Germinal center (tissue), 1 donor: ENCODE measurements at regions not wholly inside any gene's neighbourhood (a gene's known extent, or its start where the extent isn't known, plus 50 kb on each side); places are given as distances from the start of the nearest gene placed in this dataset.

Source experiments
- DNase-seq: peaks from one replicate; pipeline ENCODE4 v3.0.0; 2012; ENCODE audit warnings: mixed read lengths, low spot score

GRCh38 chr6:15993716-15994228 is 135.1 kb upstream of the MYLIP start:
- no peak for DNase-seq

DNA sequence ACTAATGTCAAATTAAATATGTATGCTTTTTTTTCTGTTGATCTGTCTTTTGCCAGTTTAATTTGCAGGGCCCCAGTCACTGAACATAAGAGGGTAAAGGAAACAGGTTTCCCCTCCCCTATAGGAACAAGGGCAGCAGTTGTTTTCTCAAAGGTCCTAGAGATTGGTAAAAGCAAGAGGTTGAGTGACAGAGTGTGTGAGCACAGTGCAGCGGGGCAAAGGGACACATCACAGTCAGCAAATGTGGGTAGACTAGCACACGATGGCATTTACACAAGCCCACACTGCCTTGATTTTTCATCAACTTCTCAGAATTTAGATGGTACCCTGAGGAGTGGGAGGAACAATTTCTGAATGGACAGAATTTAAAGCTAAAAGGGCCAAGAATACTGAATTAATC is 138.7 kb upstream of the MYLIP start:
- no peak for DNase-seq

DNA sequence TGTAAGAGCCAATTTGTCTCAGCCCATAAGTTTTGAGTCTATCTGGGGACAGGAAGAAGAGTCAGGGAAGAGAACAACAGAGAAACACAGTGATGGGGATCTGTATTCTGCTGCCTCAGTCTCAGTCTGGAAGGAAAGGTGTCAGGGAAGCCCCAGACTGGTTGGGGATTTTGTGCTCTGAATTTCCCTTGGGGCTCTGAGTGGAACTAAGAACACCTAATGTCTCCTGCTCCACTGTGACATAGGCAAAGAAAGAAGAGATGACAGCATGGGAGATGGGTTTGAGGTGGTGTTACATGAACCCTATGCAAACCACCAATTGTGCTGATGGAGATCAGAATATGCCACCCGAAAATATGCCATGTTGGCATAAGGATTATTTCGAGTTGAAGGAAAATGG is 139.5 kb upstream of the MYLIP start:
- DNase-seq: no peak

DNA sequence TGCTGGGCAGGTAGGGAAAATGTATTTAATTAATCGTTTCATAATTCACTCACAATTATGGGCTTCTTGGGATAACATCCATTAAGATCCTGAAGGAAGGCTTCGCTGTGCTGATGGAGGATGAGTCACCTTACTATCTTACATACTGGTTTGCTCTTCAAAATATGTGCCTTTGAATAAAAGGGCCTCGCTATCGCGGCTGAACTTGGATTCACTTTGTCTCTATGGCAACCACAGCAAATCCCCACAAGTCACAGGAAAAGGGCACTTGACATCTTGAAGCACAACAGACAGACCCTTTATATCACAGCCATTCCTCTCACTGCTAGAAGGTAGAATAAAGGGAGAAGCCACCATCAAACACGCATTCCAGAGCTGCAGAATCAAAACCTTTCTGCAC is 141.3 kb upstream of the MYLIP start:
- no peak for DNase-seq

GRCh38 chr6:15986027-15986629 is 142.8 kb upstream of the MYLIP start:
- no peak for DNase-seq

GRCh38 chr6:15985379-15985959 is 143.4 kb upstream of the MYLIP start:
- DNase-seq: no peak

- no peak for DNase-seq
Measured at GRCh38 chr6:15981956-15982355, 146.9 kb upstream of the MYLIP start.

DNA sequence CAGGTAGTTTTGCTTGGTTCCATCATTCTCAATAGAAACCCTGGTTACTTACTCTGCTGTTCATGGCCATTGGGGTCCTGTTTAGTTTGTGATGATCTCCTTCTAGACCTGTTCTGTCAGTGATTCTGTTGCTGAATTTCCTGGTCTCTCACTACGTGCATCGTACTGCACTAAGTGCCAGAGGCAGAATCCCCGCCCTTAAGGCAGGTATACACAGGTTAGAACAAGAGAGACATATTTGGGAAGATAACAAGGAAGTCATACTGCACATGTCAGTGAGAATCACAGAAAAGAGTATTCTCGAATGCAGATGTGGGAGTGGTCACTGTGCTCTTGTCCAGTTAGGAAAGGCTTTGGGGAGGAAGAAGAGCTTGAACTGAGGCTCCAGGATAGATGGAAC is 148.1 kb upstream of the MYLIP start:
- no peak for DNase-seq

DNA sequence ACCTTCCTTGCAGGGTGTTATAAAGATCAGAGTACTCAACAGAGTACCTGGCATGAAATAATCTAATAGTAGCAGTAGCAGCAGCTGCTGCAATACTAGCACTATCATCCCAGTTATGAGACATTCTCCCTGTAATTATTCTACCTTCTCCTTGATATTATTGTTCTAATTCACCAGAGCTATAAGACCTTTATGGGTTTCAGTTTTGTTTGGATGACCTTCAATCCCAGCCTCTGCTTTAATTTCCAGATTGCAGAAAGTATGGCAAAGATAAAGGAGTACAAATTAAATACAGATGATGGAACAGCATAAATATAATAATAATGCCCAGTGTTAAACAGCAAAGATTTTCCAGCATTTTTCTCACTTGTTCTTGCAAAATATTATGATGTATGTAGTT is 150.5 kb upstream of the MYLIP start:
- no peak for DNase-seq

DNA sequence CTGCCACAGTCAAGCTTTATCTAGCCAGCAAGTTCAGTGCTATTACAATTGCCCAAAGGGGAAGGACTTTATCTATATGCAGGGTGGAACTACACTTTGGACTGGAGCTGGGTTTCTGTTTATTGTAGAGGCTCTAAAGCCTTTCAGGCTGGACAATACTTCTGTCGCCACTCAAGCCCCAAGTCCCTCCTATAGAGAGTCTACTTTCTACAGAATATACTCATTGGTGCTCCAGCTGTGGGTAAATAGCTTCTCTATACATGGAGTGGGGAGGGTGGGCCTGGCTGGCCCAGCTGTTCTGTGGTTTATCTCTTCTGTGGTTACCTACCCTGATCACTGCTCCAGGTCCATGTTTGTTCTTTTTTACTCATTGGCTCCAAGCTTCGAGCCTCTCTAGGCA is 151.8 kb upstream of the MYLIP start:
- DNase-seq: no peak

DNA sequence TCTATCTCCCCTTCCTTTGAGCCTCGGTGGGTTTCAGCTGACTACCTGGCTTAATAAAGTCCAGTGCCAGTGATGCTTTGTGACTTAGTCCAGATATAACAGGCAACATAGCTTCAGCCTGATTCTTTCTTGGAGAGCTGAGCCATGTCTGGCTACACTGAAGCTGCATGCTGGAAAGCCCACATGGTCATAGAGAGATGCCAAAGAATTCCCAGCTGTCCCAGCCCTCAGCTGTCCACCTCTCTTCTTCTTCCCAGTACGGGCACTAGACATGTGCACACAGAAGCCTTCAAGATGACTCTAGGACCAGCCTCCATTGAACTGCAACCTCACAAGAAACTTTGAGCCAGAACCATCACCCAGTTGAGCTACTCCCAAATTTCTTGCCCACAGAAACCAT is 154.1 kb upstream of the MYLIP start:
- DNase-seq: no peak

GRCh38 chr6:15970517-15970916 is 158.4 kb upstream of the MYLIP start:
- DNase-seq: no peak

- DNase-seq: no peak
Measured at GRCh38 chr6:15969236-15969778, 159.6 kb upstream of the MYLIP start.

GRCh38 chr6:15968519-15968918 is 160.4 kb upstream of the MYLIP start:
- no peak for DNase-seq

DNA sequence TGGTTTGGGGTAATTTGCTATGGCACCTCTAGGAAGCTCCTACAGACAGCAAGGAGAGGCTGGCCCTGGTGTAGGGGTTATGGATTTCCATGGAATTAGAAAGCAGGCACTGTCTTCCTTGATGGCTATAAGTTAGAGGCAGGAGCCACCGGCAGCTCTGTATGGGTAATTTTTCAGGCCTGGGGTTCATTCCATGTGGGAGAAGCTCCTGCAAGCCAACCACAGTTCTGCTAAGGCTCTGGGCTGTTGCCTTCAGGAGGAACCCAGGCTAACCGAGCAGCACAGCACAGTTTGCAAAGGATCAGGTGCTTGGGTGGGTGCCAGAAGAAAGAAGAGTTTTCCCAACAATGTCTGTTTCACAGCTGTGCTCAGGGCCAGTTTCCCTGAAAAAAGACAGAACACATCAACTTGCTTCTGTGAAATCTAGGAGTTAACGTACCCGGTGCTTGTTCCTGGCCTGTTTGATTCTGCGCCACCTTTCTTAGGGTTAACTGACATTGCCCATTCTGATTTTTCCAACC is 162.8 kb upstream of the MYLIP start:
- no peak for DNase-seq

DNA sequence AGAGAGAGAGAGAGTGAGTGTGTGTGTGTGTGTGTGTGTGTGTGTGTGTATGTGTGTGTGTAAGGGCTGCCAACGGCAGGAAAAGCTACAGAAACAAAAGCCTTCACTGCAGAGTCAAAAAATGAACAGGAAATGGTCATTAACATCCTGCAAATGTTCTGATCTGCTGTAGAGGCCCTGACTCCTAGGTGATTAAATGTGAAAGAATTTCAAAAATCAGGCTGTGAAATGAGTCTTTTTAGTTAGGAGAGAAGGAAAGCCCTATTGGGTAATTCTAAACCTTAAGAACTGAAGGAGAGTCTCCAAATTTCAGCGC is 166.5 kb upstream of the MYLIP start:
- no peak for DNase-seq

DNA sequence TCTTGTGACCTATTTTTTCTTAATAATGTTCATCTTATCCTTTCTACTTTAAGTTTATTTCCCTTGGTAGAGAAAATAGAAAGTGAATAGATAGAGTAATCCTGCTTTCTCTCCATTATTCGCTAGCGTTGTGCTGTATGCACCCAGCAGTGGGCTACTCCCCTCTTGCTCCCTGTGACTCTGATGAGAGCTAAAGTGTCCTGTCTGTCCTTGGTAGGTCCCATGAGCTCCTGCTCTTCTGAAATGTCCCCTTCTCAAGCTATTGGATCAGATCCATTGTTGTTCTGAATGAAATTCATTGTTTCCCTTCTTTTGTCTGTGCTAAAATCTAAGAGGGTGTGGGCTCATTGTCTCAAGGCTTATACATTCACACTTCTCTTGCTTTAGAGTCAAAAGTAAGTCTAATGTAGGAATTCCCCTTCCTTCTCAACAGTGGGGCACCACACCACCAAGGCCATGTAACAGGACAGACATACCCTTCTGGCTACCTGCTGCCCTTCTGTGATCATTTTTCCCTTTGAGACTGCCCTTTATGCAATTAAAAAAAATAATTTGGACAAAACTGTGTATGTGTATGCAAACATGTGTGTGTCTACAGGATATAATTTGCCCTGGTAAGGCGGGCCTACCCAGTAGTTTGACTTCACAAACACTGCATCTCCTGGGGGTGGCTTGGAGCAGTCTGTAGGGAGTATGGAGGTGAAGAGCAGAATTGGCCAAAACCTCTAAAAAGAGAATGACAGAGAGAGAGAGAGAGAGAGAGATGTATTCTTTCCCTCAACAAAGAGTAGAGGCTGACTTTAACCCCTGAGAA is 167.0 kb upstream of the MYLIP start:
- DNase-seq: no peak

GRCh38 chr6:15960740-15961634 is 167.9 kb upstream of the MYLIP start:
- DNase-seq: no peak

DNA sequence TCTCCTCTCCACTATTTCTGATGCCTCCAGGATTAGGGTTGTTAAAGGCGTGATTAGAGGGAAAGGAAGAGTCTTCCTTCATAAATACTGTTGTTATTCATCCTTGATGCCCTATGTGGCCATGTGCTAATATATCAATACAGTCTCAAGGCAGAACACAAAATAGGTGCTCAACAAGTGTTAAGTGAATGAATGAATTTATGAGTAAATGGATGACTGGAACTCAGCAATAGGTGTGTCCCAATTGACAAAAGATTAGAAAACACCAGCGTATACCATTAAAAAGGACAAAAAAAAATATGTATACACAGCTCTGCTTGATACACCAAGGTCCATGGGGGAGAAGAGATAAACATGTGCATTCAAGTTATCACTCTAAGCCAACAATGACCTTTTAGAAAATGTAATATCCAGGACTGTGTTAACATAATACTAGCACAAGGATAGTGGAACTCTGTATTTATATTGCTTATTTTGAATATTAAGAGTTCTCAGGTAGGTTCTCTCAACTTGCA is 171.2 kb upstream of the MYLIP start:
- DNase-seq: no peak

DNA sequence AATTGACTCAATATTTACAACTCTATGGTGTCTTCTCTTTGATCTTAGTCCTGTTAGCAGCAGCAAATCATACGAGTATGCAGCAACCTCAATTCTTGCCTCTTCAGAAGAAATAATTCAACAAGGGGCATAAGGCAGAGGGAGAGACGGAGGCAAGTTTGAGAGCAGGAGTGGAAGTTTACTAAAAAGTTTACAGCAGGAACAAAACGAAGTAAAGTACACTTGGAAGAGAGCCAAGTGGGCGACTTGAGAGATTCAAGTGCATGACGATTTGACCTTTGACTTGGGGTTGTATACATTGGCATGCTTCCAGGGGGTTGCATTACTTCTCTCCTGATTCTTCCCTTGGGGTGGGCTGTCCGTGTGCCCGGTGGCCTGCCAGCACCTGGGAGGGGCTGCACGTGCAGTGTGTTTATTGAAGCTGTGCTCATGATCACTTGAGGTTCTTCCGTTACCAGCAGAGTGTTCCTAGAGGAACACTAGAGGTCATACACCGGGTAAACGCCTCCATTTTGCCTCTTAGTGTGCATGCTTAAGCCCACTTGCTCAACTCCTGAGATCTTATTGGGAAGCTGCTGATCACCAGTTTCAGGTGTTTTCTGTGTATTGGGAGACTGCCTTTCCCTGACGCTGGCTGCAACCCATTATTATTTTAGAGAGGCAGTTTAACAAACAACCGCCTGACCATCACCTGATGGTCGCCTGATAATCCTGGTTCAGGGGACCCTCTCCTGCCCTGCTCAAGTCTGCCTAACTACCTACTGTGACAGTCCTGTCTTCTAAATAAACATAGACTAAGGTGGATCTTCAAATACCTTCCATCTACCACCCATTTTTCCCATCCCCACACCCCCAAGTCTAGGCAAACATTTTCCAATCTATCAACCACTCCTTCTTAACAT is 172.4 kb upstream of the MYLIP start:
- DNase-seq: no peak

DNA sequence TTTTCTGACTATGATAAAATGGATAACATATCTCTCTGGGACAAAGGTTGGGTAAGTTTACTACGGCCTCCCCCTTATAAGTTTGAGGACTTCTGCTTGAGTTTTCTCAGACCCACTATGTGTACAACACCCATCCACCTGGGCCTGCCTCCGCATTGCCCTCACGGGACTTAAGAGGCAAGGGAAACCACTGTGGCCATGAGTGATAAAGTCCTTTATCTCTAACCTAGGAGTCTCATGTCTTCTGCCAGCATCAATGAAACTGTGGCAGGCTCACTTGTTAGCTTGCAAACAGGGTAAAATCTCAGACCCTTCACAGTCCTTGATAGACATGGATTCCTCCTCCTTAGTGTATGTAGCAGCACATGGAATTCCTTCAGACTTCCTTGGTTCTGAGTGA is 173.4 kb upstream of the MYLIP start:
- DNase-seq: no peak
